IPS-20b (cell line): ENCODE measurements at regions not wholly inside any gene's neighbourhood (a gene's known extent, or its start where the extent isn't known, plus 50 kb on each side); places are given as distances from the start of the nearest gene placed in this dataset.

ENCODE experiments used
- H3K27ac ChIP-seq: one replicate; pipeline ENCODE4 v1.5.1; 2013; ENCODE audit warnings: low read length
- H3K27me3 ChIP-seq: 2 replicates; pipeline ENCODE4 v1.6.1; 2013; ENCODE audit warnings: mild to moderate bottlenecking, low read length, inconsistent platforms; ENCODE audit not compliant: insufficient read depth
- H3K36me3 ChIP-seq: 2 replicates; pipeline ENCODE4 v1.6.1; 2013; ENCODE audit warnings: low read depth, mild to moderate bottlenecking, inconsistent platforms, low read length, moderate library complexity; ENCODE audit not compliant: insufficient read depth
- H3K4me1 ChIP-seq: 2 replicates; pipeline ENCODE4 v1.6.1; 2013; ENCODE audit warnings: mild to moderate bottlenecking, control low read depth, inconsistent platforms, low read length, moderate library complexity; ENCODE audit not compliant: insufficient read depth
- H3K4me3 ChIP-seq: 2 replicates; pipeline ENCODE4 v1.5.1; 2013; ENCODE audit warnings: mild to moderate bottlenecking, low read length, inconsistent platforms
- H3K9ac ChIP-seq: 2 replicates; pipeline ENCODE4 v1.6.1; 2013; ENCODE audit warnings: low read depth, mild to moderate bottlenecking, inconsistent platforms, low read length, moderate library complexity
- H3K9me3 ChIP-seq: 2 replicates; pipeline ENCODE4 v1.6.1; 2013; ENCODE audit warnings: mild to moderate bottlenecking, low read depth, low read length, inconsistent platforms; ENCODE audit not compliant: insufficient read depth

- Histone ChIP-seq H3K4me3 (no peak overlapping the region), H3K9me3 (peaks cover 3% of the 10 kb centered on the region; the same call in 1 of the 2 replicates), H3K27ac (no peak overlapping the region)
These were observed 274.2 kb upstream of the HABP2 start for GRCh38 chr10:113278664-113279063.

DNA sequence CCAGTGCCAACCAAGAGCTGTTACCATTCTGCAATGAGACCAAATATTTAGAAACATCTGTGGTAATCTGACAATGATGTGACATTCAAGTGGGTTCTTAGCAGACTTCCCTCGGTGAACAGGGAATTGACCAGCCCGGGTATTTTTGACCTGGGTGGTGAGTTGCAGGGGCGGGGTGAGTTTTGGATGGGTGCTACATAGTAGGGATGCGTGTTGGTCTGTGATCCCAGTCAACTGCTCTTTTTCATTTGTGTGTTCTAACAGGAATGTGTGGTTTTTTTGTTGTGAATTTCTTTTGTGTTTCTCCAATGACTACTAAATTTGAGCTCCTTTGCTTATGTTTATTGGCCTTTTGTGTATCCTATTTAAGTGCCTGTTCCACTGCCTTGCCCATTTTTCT is 273.6 kb upstream of the HABP2 start:
- H3K9ac ChIP-seq = no peak overlapping the region
- peaks cover 3% of the 10 kb centered on the region; the same call in 1 of the 2 replicates for H3K9me3 ChIP-seq
- H3K4me3 ChIP-seq = no peak overlapping the region
- H3K27me3 ChIP-seq = no peaks in the 10 kb centered on the region
- H3K4me1 ChIP-seq = no peaks in the 10 kb centered on the region
- H3K27ac ChIP-seq = no peak overlapping the region
- no peaks in the 10 kb centered on the region for H3K36me3 ChIP-seq

More at GRCh38 chr10:113278664-113279063, 274.2 kb upstream of the HABP2 start:
- no peaks in the 10 kb centered on the region for H3K4me1 ChIP-seq
- H3K36me3 ChIP-seq = no peaks in the 10 kb centered on the region
- H3K9ac ChIP-seq = no peak overlapping the region
- H3K27me3 ChIP-seq = no peaks in the 10 kb centered on the region

DNA sequence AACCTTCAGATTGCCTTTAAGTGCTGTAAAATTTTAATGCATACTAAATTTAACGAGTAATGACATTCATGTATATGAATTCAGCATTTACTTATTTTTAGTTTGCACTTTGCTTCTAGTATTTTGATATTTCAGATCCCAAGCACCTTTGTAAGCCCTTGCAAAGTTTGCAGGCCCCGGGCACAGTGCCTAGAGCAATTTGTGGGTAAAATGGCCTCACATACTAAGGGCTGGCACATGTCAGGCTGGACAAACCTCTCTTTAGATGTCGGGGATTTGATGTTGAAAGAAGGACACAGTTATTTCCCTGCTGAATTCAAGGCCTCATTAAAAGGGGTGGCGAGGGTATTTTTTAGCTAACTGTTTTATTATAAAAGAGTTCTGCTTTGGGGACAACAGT is 270.3 kb upstream of the HABP2 start:
- Histone ChIP-seq H3K4me1 (no peaks in the 10 kb centered on the region), H3K9me3 (no peaks in the 10 kb centered on the region), H3K4me3 (no peak overlapping the region), H3K27ac (no peak overlapping the region), H3K36me3 (no peaks in the 10 kb centered on the region), H3K27me3 (no peaks in the 10 kb centered on the region), H3K9ac (no peak overlapping the region)

GRCh38 chr10:113283189-113283588 is 269.7 kb upstream of the HABP2 start:
- no peaks in the 10 kb centered on the region for H3K4me1 ChIP-seq
- no peak overlapping the region for H3K9ac ChIP-seq
- H3K36me3 ChIP-seq = no peaks in the 10 kb centered on the region
- H3K27ac ChIP-seq = no peak overlapping the region
- no peaks in the 10 kb centered on the region for H3K9me3 ChIP-seq
- H3K4me3 ChIP-seq = no peak overlapping the region
- no peaks in the 10 kb centered on the region for H3K27me3 ChIP-seq

DNA sequence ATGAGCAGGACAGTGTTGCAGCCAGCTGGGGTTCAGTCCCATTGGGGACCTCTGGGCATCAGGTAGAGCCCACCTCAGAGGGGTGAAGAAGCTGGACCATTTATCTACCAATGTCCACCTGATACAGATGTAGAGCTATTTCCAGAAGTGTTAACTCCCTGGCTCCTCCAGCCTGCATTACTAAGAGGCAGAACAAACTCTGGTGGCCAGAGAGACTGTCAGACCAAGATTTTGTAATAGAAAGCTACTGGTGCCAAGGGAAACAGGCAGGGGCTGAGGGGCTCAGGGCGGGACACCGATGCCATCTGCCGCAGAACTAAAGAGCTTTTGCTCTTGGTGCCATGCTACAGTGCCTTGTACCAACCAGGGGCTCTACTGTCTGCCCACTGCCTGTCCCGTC is 268.2 kb upstream of the HABP2 start:
- no peaks in the 10 kb centered on the region for H3K36me3 ChIP-seq
- H3K4me1 ChIP-seq = no peaks in the 10 kb centered on the region
- no peak overlapping the region for H3K27ac ChIP-seq
- no peaks in the 10 kb centered on the region for H3K9me3 ChIP-seq
- no peak overlapping the region for H3K9ac ChIP-seq
- no peaks in the 10 kb centered on the region for H3K27me3 ChIP-seq
- H3K4me3 ChIP-seq = no peak overlapping the region

GRCh38 chr10:113285305-113285704 is 267.5 kb upstream of the HABP2 start:
- Histone ChIP-seq H3K9me3 (no peaks in the 10 kb centered on the region), H3K27ac (no peak overlapping the region), H3K9ac (no peak overlapping the region), H3K4me1 (no peaks in the 10 kb centered on the region), H3K4me3 (no peak overlapping the region), H3K36me3 (no peaks in the 10 kb centered on the region), H3K27me3 (no peaks in the 10 kb centered on the region)

DNA sequence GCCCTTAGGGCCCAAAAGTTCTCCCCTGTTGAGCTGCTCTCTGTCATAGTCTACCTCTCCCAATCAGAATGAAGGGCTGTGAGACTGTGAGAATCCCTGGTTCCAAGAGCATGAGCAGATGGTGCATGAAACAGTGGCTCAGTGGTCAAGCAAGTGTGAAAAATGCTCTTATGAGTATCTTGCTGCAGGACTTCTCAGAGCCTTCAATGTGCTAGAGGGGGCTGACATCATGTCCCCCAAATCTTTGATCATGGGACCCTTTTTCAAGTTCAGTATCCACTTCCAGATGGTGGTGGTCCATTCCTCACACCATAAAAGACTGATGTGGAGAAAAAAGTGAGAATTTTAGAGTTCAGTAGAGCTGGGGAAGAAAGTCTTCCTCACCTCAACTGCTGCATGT is 265.3 kb upstream of the HABP2 start:
- H3K27ac ChIP-seq = no peak overlapping the region

DNA sequence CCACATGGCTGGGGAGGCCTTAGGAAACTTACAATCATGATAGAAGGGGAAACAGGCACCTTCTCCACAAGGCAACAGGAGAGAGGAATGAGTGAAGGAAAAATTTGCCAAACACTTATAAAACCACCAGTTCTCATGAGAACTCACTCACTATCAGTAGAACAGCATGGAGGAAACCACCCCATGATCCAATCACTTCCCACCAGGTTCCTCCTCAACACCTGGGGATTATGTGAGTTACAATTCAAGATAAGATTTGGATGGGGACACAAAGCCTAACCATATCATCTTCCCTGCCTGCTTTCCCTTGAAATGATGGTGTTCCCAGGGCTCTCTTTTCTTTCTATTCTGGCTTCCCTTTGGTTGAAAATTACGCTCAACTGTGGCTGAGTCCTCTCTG is 262.7 kb upstream of the HABP2 start:
- H3K36me3 ChIP-seq = no peaks in the 10 kb centered on the region
- H3K9ac ChIP-seq = no peak overlapping the region
- H3K9me3 ChIP-seq = no peaks in the 10 kb centered on the region
- no peaks in the 10 kb centered on the region for H3K27me3 ChIP-seq
- no peak overlapping the region for H3K27ac ChIP-seq
- no peak overlapping the region for H3K4me3 ChIP-seq
- no peaks in the 10 kb centered on the region for H3K4me1 ChIP-seq

More for the DNA sequence above, 265.3 kb upstream of the HABP2 start:
- H3K4me1 ChIP-seq = no peaks in the 10 kb centered on the region
- H3K9ac ChIP-seq = no peak overlapping the region
- H3K36me3 ChIP-seq = no peaks in the 10 kb centered on the region
- H3K9me3 ChIP-seq = no peaks in the 10 kb centered on the region
- no peak overlapping the region for H3K4me3 ChIP-seq
- no peaks in the 10 kb centered on the region for H3K27me3 ChIP-seq

DNA sequence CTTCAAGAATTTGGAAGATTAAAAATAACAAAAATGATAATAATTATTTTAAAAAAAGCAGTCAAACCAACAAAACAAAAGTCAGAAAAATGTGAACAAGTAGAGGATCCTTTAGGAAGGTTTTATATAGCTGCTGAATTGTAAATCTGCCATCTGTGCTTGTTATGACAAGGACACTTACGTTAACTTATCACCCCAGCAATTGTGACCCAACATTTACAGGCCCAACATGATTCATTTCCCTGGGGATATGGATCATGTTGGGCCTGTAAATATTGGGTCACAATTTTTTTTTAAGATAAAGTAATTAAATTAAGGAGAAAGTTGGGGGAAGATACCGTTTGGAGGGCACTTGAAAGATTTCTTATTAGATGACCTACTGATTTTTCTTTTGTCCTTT is 261.4 kb upstream of the HABP2 start:
- Histone ChIP-seq H3K36me3 (no peaks in the 10 kb centered on the region), H3K27me3 (no peaks in the 10 kb centered on the region), H3K4me1 (no peaks in the 10 kb centered on the region), H3K9ac (no peak overlapping the region), H3K27ac (no peak overlapping the region), H3K9me3 (no peaks in the 10 kb centered on the region), H3K4me3 (no peak overlapping the region)

- Histone ChIP-seq H3K27me3 (no peaks in the 10 kb centered on the region), H3K9ac (no peak overlapping the region), H3K9me3 (no peaks in the 10 kb centered on the region), H3K36me3 (no peaks in the 10 kb centered on the region), H3K4me1 (no peaks in the 10 kb centered on the region), H3K4me3 (no peak overlapping the region), H3K27ac (no peak overlapping the region)
These were observed 260.8 kb upstream of the HABP2 start for GRCh38 chr10:113292086-113292485.

DNA sequence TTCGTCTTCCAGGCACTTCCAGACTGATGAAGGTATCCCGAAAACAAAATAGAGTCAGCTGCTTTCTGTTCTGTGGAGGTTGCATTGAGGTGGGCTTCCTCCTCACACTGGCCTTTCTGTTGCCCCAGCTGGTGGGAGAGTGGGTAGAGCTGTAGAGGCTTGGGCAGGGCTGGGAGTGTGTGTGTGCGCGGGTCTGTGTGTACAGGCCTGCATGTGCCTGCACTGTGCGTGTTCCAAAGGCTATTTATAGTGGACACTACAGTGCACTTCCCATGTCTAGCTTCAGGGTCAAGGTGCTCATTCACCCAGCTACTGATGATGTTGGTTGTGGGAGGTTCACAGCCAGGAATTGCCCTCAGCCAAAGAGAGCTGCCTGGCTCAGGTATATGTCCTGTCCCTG is 260.1 kb upstream of the HABP2 start:
- Histone ChIP-seq H3K4me3 (no peak overlapping the region), H3K4me1 (no peaks in the 10 kb centered on the region), H3K36me3 (no peaks in the 10 kb centered on the region), H3K27me3 (no peaks in the 10 kb centered on the region), H3K27ac (no peak overlapping the region), H3K9me3 (no peaks in the 10 kb centered on the region), H3K9ac (no peak overlapping the region)

DNA sequence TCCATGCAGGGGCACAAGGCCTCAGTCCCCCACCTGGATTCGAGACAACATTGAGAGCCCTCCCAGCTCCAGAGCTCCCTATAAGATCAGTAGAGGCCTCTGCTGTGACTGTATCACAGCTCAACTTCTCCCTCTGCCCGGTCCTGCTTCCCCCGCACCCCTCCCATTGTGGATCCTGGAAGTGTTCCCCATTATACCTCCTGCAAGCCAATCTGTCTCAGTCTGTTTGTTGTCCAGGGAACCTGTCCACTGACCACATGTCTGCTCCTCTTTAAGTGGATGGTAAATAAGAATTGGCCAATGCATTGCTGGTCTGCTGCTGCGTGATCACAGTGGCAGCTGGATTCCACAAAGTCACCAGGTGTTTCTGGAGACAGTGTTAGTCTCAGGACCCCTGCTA is 259.7 kb upstream of the HABP2 start:
- no peak overlapping the region for H3K27ac ChIP-seq
- no peaks in the 10 kb centered on the region for H3K9me3 ChIP-seq
- H3K4me1 ChIP-seq = no peaks in the 10 kb centered on the region
- no peaks in the 10 kb centered on the region for H3K27me3 ChIP-seq
- no peak overlapping the region for H3K4me3 ChIP-seq
- H3K9ac ChIP-seq = no peak overlapping the region
- no peaks in the 10 kb centered on the region for H3K36me3 ChIP-seq

DNA sequence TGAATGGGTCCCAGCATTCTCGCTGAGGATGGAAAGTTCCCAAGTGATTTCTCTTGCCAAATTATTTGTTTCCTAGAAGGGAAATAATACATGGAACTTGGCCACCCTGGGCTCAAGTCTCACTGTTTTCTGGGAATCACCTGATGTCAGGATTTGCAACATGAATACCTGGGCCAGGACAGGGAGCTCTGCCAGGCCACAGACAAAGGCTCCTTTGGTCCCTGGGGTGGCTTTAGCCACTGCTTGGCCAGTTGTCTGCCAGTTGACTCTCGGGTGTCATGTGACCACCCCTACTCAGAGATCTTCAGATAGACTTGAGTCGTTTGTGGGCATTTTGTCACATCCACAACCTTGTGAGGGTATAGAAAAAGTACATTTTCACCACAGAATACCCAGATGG is 258.0 kb upstream of the HABP2 start:
- 0 out of 2 replicates have a peak, but pooled peaks cover 3% of the 10 kb centered on the region for H3K4me1 ChIP-seq
- H3K27me3 ChIP-seq = no peaks in the 10 kb centered on the region
- H3K36me3 ChIP-seq = no peaks in the 10 kb centered on the region
- no peak overlapping the region for H3K4me3 ChIP-seq
- no peak overlapping the region for H3K27ac ChIP-seq
- H3K9ac ChIP-seq = no peak overlapping the region
- no peaks in the 10 kb centered on the region for H3K9me3 ChIP-seq
